Stimulated activated CD4-positive, alpha-beta T cell treated with anti-CD3 and anti-CD28 coated beads, Interleukin-4, amount 100 ng/mL, for 24 hours (primary cell): ENCODE measurements at regions not wholly inside any gene's neighbourhood (a gene's known extent, or its start where the extent isn't known, plus 50 kb on each side); places are given as distances from the start of the nearest gene placed in this dataset.
A peak's percentile ranks its signal among the peaks of the same experiment; 100 is the strongest.
"Not testable (repeated sequence)": the region's sequence is repeated elsewhere in the genome, so short reads cannot be mapped to it uniquely, and the experiment has no call there.

Experiments used
- DNase-seq: peaks from one replicate; pipeline ENCODE4 v3.0.0-alpha.2; 2020

DNA sequence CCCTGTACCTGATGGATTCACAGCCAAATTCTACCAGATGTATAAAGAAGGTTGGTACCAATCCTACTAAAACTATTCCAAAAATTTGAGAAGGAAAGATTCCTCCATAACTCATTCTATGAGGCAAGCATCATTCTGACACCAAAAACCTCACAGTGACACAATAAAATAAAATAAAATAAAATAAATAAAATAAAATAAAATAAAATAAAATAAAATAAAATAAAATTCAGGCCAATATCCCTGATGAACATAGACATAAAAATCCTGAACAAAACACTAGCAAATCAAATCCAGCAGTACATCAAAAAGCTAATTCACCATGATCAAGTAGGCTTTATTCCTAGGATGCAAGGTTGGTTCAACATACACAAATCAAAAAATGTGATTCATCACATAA lies 108.1 kb downstream of the PROX1 start:
- DNase-seq, result not testable (repeated sequence)

DNA sequence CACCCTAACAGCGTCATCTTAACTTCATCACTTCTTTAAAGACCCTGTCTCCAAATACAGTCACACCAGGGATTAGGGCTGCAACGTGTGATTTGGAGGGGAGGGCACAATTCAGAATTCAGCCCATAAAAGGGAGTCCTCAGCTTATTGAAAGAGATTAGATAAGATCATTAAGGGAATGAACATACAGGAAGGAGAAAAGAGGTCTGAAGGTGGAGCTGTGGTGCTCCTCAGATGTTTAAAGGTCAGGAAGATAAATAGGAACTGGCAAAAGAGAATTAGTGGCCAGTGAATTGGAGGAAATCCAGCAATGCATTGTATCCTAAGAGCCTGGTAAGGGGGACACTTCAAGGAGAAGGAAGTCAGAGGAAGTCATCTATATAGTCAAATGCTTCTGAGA lies 113.5 kb downstream of the PROX1 start:
- no peak for DNase-seq

DNA sequence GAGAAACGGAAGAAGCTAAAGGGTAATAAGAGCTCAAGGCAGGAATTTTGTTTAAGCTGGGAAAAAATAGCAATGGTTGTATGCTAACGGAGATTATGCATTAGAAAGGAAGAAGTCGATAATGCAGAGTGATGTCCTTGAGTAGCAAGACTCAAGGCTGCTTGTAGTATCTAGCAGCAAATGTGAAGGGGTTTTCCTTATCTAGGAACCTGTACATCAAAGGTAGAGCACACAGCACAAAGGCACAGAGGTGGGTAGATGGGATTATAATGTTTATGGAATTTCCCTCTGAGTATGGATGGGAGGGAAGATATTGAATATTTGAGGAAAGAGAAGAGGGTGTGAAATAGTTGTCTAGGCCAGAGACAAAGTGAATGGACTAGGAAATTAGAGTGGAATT lies 114.1 kb downstream of the PROX1 start:
- DNase-seq, result no peak

DNA sequence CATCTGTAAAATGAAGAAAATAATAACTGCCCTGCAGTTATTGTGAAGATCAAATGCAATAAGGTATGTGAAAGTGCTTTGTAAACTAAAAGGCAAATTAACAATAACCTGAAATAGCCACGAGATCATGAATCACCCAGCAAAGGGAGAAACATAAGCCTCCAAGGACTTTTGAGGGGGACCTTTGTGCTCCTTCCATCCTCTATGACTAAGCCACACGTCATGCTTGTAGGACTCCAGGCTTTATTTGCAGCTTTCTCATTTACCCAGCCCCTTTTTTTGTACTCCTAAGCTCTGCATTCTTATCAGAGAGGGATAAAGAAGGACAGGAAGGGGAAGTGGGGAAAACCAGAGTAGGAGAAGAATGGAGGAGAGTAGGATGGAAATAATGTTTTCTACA lies 115.1 kb downstream of the PROX1 start:
- no peak for DNase-seq

DNA sequence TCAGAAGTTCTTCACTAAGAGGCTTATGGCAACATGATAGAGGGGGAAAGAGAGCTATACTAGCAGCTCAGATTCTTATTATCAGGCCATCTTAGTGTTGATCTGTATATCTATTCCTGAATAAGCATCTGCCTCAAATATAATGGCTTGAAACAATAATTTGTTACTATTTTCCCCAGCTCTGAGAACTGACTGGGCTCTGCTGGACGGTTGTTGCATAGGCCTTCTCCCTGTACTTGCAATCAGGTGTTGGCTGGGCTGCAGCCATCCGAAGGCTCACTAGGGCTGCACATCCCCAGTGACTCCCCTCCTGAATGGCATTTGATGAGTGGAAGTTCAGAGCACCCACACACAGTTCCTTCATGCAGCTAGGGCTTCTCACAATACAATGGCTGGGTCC lies 116.0 kb downstream of the PROX1 start:
- DNase-seq, result no peak

DNA sequence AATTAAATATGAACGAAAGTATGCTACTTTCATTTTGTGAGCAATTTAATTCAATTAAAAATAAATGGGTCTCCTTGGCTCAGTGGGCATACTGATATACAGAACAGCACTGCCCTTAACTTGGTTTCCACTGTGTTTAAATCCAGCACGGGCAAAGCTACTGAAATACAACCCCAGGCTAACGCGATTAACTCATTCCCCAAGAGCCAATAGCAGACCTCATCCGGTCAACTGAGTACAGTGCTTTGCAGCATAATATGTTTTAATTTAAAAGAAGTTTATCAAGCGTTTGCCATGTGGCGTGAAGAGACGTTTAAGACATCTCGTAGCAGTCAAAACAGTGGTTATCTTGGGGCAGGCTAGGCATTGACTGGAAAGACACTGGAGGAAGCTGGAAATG lies 118.6 kb downstream of the PROX1 start:
- DNase-seq, result no peak

DNA sequence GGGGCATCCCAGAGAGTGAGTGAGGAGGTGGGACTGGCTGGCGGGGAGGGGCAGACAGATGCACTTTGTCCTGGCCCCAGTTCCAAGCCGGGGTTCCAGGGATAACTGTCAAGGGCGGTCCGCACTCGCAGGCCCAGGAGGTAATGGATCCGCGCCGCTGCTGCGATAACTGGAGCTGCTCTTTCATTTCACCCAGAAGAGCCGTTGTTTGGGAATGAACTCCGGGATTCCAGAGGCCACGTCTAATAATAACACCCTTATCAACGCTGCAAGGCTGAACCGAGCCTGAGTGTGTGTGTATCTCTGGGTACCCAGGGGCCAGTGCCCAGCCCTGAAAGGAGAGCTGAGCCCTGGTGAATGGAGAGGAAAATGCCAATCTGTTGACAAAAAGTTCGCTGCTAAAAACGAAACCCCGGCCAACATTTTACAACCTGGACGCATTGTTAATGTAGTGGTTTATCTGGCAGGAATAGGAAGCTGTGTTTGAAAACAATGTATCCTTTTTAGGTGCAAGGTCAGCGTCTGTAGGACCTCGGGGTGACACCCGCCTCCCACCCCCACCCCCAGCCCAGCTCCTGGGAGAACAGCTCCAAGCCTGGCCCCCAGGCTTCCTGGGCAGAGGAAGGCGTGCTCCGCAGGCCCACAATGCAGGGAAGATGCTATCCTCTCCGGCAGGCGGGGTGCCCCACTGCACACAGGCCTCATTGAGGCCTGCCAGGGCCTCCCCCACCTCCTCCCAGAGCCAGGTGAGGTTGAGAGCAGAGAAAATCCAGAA lies 119.7 kb downstream of the PROX1 start:
- DNase-seq, result no peak

DNA sequence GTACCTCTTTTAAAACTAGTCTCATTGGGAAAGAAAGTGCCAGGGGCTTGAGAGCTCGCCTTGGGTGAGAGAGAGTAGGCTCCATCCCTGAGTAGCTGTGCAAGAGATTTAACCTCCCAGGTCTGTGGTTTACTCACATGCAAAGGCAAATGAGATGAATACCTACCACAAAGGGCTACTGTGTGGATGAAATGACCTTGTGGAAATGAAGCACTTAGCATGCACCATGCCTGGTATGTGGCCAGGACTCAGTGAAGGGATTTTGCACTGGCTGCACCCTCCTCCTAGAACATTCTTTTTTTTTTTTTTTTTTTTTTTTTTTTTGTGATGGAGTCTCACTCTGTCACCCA lies 120.3 kb downstream of the PROX1 start:
- DNase-seq, result no peak

DNA sequence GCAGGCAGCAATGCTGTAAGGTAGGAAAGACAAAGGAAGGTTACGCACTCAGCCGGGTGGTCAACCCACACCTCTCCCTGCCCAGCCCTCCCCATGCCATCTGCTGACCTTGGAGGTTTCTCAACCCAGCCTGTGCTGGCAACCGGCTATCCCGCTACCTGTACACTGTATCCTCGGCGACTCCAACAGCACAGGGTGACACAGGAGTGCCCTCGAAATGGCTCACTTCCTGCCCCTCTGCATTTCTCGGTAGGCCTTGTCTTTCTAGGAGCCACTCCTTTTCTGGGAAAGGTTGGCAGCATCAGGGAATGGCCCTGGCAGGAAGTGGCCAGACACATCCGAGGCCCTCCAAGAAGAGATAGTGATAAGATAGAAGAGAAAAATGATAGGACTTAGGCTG lies 124.0 kb downstream of the PROX1 start:
- no peak for DNase-seq

DNA sequence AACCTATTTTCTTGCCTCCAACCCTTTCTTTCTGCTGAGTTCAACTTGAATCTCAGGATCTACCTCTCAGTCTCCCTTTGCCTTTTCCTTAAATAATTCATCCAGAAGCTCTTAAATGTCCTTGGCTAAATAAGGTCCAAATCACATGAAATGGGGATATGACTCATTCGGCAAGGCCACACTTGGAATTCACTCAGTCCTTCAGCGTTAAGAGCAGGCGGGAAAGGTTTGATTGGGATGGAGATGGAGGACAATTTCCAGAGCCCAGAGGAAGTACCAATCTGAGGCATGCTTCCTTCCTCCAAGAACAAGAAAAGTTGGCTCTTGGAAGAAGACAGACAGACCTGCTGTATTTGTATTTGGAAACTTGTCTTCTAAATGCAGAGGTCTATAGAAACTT lies 128.5 kb downstream of the PROX1 start:
- DNase-seq, result no peak

DNA sequence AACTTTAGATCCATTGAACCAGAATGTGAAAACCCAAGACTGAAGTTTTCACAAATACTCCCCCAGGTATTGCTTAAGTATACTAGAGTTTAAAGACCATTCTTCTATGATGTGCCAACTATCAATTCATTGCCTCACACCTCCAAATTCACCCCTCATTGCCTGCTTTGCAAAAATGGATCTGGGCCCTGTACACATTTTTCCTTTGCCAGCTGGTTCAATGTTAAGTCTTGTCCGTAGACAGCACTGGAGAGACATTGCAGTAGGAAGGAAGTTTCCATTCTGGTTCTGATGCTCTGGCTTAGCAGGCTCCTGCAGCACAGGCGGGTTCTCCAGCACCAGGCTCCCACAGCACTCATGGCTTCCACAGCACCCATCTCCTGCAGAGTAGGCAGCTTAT lies 130.0 kb downstream of the PROX1 start:
- DNase-seq, result no peak

DNA sequence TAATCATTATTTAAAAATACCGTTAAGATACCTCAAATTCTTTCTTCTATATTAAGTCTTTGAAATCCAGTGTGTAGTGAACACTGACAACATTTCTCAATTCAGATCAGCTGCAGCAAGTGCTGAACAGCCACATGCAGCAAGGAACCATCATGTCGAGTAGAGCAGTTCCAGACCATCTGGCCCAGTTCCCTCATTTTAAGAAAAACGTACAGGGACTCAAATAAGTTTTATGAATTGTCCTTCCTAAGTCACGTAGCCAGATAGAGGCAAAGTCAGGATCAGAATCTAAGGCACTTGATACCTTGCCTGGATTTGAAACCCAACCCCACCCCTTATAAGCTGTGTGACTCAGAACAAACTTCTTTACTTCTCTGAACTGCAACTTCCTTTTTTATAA lies 132.4 kb downstream of the PROX1 start:
- no peak for DNase-seq

DNA sequence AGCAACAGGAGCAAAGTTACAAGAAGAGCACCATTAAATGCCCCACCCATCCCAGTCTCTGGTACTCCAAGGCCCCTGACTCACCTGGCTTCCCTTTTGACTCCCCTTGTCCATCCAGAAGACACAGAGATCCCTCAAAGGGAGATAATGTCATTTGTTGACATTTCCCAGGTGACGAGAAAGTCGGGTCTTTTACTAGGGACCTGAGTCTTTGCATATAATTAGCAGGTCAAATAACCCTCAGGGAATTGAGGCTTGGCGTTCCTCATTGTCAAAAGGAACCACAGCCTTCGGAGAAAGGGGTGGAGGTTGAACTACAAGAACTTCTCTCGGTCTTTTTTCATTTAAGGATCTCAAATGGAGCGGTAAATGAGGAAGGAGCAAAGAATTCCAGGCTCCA lies 133.2 kb downstream of the PROX1 start:
- no peak for DNase-seq

DNA sequence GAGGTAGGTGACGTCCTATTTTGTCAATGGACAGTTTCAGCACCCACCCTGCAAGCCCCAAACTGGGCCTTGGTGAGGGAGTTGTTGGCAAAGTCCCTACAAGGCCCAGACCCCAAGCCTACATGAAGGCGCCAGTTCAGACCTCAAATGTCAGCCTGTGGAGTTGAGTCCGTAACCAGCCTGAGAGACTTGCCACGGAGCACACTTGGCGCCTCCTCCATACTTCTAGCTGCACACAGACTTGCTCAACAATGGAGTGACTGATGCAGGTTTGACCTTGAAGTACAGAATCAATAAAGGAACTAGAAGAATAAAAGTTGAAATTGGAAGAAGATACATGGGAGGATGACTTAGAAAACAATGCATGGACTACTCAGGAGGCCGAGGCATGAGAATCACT lies 134.3 kb downstream of the PROX1 start:
- DNase-seq, result no peak

DNA sequence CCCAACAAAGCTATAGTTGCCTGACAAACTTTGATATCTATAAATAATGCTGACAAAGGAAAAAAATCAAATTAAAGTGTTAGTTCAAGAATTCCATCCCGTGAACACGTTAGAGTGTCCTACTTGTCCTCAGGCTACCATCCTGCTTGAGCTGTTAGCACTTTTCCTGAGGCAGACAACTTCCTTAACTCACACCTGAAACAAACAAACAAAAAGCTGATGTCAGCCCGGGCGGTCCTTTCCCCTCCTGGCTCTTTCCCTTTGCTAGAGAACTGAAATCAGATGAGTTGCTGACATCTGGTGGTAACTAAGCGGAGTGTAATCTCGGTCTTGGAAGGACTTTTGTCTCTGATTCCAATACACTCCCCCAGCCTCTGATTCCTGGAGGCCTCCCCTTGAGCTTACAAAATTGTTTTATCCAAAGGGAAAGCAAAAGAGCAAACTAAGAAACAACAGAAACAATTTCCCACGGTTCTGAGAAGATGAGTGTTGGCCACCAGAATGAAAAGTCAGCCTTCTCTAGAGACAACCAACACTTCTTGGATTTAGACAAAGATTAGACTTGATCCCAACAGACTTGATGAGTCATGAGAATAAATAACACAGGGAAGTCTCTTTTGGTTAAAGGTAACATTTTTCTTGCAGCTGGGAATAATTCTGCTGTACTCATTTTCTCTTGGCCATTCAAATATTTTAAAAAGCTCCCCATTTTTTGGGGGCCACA lies 135.4 kb downstream of the PROX1 start:
- DNase-seq, result peak; percentile 4

DNA sequence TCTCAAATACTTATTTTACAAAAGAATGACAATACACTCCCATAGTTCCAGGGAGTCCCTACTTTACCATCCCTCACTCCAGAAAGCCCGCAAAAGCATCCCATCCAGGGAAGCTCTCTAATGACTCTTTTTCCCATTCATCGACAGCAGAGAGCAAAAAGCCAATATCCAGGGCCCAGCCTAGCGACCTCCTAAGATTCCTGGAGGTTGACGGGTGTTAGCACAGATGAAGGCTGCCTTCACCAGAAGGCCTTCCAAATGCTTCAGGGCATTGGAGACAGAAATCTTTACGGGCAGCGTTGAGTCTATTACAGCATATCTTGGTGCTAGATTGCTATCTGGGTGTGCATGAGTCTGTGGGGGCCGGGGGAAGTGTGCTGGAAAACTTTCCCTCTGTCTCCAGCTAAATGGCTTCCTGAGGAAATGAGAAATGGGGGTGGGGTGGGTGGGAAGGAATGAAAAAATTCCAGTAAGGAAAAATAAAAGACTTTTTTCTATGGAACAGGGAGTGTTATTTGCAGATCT lies 136.6 kb downstream of the PROX1 start:
- DNase-seq, result no peak

DNA sequence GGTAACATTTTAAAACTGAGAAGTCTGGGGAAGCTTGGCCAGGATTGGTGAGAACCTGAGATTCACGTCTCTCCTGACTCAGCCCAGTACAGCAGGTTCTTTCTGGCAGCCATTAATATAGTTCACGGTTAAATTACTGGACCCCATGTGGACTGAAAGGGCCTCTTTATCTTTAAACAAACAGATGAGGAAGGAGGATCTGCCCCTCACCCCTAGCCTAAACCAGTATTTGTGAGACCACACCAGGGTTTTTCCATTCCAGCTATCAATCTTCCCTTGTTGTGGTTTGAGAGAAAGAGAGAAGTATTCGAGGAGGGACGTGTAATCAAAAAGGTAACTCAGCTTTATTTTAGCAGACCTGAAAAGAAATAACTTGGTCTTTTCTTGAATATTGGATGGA lies 137.1 kb downstream of the PROX1 start:
- DNase-seq, result no peak

DNA sequence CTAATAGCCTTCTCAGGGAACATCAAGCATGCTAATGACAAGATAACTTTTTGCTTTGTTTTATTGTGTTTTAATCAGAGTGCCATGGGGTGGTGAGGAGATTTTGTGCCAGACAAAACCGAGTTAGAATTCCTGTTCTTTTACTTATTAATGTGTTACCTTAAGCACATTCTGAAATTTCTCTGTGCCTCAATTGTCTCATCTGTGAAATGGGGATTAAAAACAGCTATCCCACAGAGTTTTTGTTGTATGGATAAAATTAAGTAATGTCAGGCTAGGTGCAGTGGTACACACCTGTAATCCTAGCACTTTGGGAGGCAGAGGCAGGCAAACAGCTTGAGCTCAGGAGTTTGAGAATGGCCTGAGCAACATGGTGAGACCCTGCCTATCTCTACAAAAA lies 138.0 kb downstream of the PROX1 start:
- DNase-seq, result no peak

DNA sequence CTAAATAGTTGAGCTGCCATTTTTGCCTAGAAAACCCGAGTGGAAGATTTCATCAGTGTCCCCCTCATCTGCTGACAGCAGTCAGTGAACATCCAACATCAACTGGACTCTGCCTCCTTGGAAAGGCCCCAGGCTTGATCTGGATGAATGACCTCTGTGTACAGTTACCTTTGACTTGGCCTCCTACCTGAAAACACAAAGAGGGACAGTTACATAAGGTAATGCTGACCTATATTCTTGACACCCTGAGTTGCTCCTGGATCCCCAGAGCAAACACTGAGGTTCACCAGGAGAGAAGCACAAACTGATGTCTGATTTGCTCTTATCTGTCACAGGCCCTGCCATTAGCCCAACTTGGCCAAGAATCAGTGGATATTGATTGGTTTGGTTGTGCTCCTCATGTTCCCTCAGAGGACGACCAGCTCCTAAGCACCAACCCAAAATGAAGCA lies 138.9 kb downstream of the PROX1 start:
- no peak for DNase-seq

DNA sequence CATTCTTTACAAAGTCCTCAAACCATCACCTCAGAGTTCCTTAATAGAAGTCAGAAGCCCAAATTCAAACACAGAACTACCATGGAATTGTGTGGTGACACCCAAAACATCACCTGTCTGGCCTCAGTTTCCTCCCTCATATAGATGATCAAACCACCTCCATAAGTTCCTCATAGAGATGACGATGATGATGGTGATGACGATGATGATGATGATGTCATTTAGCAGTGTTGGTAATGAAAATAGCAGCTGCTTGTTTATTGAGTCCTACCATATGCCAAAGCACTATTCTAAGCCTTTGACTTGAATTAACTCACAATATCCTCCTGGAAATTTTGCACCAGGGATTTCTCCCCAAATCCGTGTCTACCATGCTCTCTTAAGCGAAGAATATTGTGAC lies 139.9 kb downstream of the PROX1 start:
- no peak for DNase-seq

DNA sequence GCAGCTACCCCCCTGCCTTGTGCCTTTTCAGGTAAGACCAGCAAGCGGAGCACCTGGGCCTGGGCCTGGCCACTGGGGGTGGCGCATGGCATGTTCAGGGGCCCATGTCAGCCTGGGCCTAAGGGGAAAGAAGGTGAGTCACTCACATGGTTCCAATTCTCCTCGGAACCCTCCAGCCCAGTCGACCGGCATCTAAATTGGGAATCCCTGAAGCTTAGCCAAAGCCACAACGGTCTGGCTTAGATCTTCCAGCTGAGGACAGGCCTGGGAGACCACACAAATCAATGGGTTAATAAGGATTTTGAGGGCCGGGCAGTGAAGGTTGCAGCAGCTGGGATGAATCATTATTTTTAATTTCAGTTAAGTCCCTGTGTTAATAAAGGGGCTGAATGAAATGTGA lies 145.1 kb upstream of the SMYD2 start:
- no peak for DNase-seq

DNA sequence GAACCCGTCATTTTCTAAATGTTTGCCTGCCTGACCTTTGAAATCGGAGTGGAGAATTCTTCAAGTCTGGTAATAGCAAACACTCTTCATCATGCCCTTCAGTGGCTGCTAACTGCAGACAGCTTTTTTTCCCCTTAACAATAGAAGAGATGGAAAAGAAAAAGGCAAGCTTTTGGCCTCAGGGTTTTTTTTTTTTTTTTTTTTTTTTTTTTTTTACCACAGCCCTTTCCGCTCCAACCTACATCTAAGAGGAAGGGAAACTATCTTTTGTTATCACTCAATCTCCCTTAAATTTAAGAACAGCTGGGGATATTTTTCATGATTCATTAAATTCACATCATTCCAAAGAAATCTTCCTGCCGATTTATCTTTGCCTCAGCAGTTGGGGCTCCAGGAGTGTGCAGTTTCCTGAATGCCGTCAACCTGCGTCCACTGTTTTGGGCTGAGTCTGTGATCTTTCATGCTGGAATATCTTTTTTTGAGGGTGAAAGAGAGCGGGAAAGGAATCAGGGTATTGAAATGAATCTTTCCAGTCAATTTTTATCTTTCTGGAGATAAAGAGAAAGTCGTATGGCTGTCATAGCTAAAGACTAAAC lies 144.5 kb upstream of the SMYD2 start:
- no peak for DNase-seq

DNA sequence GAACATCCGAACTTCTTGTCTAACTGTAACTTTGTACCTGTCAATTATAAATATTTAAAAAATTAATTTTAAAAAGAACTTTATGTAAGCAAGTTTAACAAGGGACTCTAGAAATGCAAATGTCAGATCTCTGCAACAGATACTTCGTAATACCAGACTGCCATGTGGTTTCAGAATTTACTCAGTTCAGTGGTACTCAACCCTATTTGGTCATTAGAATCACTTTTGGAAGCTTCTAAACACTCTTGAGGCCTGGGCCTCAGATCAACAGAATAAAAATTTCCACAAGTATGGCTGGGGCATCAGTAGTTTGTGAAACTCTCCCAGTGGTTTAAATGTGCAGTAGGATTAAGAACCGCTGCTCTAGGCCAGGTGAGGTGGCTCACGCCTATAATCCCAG lies 139.5 kb upstream of the SMYD2 start:
- no peak for DNase-seq
